T47D (cell line): ENCODE measurements at regions not wholly inside any gene's neighbourhood (a gene's known extent, or its start where the extent isn't known, plus 50 kb on each side); places are given as distances from the start of the nearest gene placed in this dataset.

Experiments
- DNase-seq, 2 experiments: peaks; one replicate each; pipeline versions ENCODE4 v3.0.0 to v3.0.0-alpha.2; 2011 to 2012; ENCODE audit warnings: low read depth in 1 of 2, low spot score in 1 of 2
- JUND ChIP-seq: IDR thresholded peaks from 2 replicates; pipeline ENCODE4 v1.6.1; 2012; ENCODE audit warnings: low read depth
- in situ Hi-C: cut with HindIII; loops from 2 replicates; pipeline ENCODE4 v1.10.0; 2016; ENCODE audit warnings: low sequenced_read_pairs, low pct_unique_long_range_greater_than_20kb

GRCh38 chr11:32531528-32531927 lies 52.1 kb upstream of the EIF3M start:
- no peak for TF ChIP-seq JUND
- DNase-seq = no peak
- in situ Hi-C loops = no loop called here

DNA sequence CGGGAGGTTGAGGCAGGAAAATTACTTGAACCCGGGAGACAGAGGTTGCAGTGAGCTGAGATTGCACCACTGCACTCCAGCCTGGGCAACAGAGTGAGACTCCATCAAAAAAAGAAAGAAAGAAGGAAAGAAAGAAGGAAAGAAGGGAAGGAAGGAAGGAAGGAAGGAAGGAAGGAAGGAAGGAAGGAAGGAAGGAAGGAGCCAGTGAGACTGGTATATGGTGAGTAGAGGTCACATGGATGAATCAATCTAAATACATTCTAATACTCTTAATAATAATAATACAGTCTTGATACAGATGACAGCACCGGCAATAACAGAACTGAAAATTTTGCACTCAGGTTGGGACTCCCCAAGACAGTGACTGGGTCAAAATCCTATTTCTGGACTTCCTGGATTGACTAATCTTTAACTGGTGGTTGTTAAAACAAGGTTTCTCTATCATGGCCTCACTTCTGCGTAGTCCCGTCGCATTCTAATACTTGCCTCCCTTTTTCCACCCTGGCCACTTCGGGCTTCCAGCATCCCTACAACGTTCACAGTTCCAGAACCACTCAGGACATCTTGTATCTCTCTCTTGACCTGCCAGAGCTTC lies 53.5 kb upstream of the EIF3M start:
- TF ChIP-seq JUND = no peak
- no peak for DNase-seq
- in situ Hi-C loops = no loop called here

DNA sequence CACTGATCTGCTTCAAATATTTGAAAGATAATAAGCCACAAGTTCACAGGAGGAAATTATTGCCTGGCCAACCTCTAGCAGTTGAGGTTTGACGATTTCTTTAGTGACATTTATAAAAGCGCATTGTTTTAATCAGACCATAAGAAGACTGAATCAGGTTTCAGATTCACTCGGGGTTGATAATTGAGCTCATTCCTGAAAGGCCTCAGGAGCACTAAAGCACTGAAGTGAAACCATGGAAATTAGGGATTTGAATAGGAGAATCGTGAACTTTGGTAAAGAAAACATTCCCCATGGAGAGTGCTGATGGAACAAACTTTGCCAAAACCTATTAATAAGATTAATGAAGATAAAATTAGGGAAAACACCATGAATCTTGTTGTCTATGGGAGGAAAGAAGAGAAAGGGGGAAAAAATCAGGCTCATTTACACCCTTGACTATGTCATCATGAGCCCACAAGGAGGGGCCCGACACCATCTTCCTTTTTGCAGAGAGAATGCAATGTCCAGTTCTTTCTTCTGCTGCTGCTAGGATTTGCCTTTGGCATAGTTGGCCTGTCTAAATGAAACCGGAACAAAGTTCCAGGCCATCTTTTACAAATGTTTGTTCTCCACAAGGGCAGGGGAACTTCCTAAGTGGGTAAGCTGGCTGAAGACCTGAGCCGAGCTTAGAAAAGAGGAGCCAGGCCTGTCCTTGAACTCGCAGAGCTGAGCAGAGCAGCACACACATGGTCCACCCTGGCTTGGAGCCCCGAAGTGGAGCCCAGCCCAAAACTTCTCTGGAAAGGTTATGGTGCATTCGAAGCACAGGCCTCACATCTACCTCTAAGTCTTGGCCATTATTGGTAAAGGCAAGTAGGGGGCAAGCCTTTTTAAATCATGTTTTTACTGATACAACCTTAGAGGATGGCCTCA lies 56.1 kb upstream of the EIF3M start:
- in situ Hi-C loops = no loop called here
- TF ChIP-seq JUND = no peak

DNA sequence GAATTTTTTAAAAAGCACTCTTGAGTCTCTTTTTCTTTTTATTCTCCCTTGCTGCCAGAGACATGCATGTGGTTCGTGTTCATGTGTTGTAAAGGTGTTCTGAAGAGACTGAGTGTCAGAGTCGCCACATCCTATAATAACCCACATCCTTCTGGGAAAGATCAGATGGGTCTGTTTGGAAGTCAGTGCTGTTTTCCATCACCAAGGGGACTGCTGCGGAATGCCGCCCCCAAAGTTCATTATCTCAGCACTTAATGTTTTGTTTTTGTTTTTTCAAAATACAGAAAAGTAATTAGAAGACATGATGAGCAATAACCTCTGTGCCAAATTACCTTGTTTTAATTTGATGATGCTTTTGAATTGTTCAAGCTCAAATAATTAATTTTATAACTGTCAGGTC lies 56.9 kb upstream of the EIF3M start:
- in situ Hi-C loops = no loop called here
- no peak for DNase-seq
- no peak for TF ChIP-seq JUND

More for the DNA sequence above, 56.1 kb upstream of the EIF3M start:
- DNase-seq = no peak

GRCh38 chr11:32511926-32512325 lies 71.7 kb upstream of the EIF3M start:
- TF ChIP-seq JUND = no peak
- DNase-seq = no peak
- in situ Hi-C loops = no loop called here

- no peak for DNase-seq
- TF ChIP-seq JUND = no peak
- in situ Hi-C loops = no loop called here
Measured at GRCh38 chr11:32510039-32510438, 73.6 kb upstream of the EIF3M start.

DNA sequence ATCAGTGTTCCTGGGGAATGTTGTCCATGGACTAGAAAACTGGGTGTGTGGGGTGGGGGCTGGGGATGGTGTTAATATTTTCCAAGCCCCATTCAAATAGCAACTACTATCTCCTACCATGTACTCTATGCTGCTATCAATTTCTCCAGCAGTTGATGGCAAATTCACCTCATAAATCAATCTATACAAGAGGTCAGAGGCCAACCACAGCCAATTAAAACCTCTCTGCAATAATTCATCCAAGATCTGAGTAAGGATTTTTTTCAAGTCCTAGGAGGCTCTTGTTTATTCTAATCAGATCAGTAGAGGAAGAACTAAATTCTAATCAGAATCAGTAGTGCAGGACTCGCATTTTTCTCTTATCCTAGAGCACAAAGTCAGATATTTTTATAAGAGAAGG lies 73.4 kb upstream of the WT1 start:
- DNase-seq = no peak
- in situ Hi-C loops = no loop called here
- TF ChIP-seq JUND = no peak

GRCh38 chr11:32500001-32500400 lies 64.7 kb upstream of the WT1 start:
- in situ Hi-C loops = no loop called here
- DNase-seq = no peak
- no peak for TF ChIP-seq JUND

GRCh38 chr11:32497951-32498350 lies 62.6 kb upstream of the WT1 start:
- in situ Hi-C loops = no loop called here
- TF ChIP-seq JUND = no peak
- DNase-seq = peak; percentile 11 to 13

DNA sequence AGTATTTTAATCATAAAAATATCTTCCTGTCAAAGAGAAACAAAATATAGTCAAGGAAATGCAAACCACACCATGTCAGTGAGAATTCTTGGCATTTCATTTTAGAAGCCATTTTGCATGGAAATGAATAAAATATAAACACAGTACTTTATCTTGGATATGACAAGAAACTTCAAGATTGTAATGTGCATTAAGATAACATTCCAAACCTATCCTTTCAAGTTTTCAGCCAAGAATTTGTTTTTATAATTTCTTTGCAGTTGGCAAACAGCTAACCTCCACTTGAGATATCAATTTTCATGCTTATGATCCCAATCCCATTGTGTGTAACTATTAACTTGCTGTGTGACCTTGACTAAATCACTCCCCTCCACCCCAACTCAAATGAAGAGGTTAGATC lies 59.3 kb upstream of the WT1 start:
- no peak for DNase-seq

GRCh38 chr11:32489464-32489863 lies 54.1 kb upstream of the WT1 start:
- in situ Hi-C loops = no loop called here
- no peak for DNase-seq

More for the DNA sequence above, 59.3 kb upstream of the WT1 start:
- TF ChIP-seq JUND = no peak
- in situ Hi-C loops = no loop called here

DNA sequence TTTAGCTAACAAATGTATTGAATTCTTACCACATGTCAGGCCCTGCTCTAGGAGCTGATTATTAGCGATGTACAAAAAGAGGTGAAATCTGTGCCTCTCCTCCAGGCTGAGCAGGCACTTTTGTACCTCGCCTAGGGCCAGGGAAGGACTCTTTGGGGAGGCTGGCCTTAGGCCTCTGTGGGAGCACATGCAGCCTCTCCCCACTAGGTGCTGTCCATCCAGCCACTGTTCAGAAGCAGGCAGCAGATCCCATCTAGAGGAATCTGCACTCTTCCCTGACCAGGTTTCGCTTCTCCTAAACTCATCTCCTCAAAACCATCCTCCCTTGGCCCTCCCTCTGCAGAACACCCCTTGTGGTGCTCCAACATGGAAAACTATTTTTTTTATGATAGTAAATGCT lies 51.9 kb upstream of the WT1 start:
- DNase-seq = peak; percentile 50 to 60
- in situ Hi-C loops = no loop called here
- TF ChIP-seq JUND = no peak

More at GRCh38 chr11:32489464-32489863, 54.1 kb upstream of the WT1 start:
- no peak for TF ChIP-seq JUND

DNA sequence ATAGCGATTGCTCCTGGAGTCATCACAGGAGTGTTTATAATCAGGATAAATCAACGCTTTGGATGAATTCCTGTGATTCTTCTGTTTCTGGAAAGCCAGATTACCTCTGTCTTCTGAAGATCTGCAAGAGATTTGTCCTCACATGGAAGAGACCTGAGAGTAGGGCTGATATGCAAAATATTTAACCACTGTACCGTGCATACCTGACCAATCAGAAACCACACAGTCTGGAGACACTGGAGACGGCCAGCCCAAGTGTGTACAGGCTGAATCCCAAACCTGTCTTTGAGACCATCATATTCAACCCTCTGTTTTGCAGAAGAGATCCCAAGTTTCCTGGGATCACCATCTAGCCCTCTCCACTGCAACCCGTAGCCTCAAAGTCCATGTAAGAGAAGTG lies 50.4 kb upstream of the WT1 start:
- DNase-seq = no peak
- no peak for TF ChIP-seq JUND
- in situ Hi-C loops = no loop called here
